ENCODE measurements at regions not wholly inside any gene's neighbourhood (a gene's known extent, or its start where the extent isn't known, plus 50 kb on each side); places are given as distances from the start of the nearest gene placed in this dataset.

DNA sequence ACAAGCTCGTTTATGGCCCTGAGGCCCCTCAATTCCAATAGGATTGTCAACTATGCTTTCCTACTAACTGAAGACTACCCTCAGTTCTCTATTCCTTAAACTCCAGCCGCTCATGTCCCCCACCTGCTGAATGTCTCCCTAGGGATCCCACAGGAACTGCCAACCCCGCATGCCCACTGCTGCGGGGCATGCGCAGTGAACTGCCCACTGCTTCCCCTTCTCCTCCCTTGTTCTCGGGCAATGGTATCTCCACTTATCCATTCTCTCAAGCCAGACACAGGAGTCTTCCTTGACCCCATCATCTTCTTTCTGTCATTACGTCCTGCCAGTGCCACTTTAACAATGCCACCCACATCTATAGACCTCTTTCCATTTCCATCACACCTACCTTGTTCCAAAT is 90.0 kb downstream of the FGF18 start:
- ATAC-seq: no peak

DNA sequence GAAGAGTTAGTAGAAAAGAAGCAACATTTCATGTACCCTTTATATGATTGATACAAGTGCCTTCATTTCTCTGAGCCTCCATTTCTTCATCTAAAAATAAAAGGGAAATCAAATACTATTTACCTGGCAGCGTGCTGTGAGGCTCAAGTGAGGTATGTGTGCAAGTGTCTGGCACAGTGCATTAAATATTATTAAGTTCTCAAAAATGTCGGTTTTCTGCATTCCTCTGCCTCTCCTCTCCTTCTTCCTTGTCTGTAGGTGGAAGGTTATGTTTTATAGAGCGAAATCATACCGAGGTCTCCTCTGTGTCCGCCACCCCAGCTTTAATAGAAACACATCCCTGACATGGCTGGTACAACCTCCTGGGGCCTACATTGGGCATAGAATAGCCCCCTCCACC is 93.0 kb downstream of the FGF18 start:
- no peak for ATAC-seq

- no peak for ATAC-seq
Observed at GRCh38 chr5:171513591-171513990, 94.1 kb downstream of the FGF18 start.

DNA sequence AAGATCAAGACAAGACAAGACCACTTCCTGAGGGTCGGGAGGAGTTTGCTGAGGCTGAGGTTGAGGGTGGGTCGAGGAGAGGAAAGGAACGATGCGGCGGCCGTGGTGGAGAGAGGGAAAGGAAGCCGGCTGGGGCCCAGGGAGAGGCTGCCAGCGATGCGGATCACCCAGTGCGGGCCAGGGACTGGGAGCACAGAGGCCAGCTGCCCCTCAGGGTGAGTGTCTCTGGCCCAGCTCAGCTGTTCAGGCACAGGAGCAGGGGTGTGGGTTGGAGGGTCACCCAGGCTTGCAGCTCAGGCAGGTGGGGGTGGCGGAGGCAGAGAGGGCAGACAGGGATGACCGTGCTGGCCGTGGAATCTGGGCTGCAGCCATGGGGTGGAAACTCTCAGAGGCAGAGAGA is 99.5 kb downstream of the FGF18 start:
- no peak for ATAC-seq

DNA sequence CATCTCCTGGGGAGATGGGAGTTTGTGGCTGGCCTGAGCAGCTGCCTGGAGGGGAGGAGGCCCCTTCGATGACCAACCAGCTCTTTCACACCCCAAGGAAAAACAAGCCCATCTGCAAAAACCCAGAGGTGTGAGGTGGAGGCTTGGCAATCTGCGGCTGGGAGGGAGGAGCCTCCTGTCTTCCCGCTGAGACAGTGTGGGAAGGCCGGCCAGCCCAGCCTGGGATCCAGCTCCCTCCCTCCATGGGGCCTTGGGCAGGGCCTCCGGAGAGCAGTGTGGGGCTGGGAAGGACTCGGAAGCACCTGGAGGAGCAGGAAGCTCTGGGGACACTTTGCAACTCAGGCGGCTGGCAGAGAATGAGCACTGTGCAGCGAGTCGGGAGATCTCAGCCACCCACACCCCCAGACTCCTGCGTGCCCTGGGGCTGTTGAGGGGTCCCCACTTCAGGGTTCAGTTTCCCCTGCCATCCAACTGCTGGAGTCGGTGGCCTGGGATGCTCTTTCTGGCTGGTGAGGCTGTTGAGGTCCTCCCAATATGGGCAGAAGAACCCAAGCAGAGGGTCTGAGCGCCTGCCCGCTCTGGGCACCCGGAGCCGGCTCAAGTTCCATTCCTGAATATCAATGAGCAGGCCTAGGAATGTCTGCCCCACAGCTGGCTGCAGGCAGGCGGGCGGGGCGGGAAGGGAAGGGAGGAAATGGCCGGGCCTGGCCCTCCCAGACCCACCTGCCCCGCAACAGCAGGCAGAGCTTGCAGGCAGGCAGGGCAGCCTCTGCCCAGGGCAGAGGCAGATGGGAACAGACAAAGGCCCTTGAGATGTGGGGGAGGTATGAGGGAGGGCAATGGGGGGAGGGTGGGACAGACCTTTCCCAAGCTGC is 101.1 kb downstream of the FGF18 start:
- ATAC-seq: peak; percentile 11

- peak; percentile 74 for ATAC-seq
Observed at GRCh38 chr5:171521219-171521633, 101.8 kb downstream of the FGF18 start.

GRCh38 chr5:171521679-171522078 is 102.2 kb downstream of the FGF18 start:
- ATAC-seq: no peak

GRCh38 chr5:171523781-171524180 is 104.3 kb downstream of the FGF18 start:
- ATAC-seq: no peak

- ATAC-seq: no peak
Observed at GRCh38 chr5:171524466-171524865, 105.0 kb downstream of the FGF18 start.

GRCh38 chr5:171525085-171525484 is 105.6 kb downstream of the FGF18 start:
- no peak for ATAC-seq

DNA sequence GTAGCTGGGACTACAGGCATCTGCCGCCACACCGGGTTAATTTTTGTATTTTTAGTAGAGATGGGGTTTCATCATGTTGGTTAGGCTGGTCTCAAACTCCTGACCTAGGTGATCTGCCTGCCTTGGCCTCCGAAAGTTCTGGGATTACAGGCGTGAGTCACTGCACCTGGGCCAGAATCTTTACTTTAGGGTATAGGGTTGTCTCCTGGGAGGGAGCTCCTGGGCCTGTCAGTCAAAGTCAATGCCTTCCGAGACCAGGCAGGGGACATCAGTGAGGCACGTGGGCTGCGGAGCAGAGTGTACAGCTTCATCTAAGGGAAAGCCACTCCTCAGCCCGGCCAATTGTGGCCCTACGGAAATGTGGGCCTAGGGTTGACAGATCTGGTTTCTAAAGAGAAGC is 108.6 kb downstream of the FGF18 start:
- ATAC-seq: no peak

DNA sequence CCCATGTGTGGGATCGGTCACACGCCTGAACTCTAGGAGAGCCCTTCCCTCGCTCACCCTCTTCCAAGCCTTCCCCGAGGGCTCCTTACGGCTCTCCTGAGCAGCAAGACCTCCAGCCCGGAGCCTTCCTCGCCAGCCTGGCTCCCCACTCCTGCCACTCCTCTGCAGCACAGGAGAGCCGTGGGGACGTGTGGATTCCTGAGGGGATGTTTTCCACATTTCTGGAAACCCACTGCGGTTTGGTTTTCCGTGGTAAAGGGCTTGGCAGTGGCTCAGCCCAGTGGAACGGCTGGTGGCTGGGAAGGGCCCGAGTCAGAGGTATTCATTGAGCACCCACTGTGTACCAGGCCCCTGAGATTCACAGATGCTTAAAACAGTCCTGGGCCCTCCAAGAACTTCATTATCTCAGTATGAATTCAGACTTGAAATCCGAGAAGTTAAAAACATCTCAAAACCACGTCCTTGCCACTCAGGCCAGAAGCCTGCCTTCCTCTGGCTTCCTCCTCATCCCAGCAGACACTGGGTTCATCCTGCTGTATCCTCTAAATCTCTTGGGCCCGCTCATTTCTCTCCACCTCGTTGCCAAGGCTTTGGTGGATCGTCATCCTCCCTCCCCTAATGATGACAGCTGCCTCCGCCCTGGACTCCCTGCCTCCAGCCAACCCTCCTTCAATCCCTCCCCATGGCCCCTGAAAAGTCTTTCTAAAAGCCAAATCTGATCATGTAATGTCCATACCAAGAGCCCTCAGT is 109.6 kb downstream of the FGF18 start:
- ATAC-seq: no peak

GRCh38 chr5:171531638-171532037 is 112.2 kb downstream of the FGF18 start:
- no peak for ATAC-seq

DNA sequence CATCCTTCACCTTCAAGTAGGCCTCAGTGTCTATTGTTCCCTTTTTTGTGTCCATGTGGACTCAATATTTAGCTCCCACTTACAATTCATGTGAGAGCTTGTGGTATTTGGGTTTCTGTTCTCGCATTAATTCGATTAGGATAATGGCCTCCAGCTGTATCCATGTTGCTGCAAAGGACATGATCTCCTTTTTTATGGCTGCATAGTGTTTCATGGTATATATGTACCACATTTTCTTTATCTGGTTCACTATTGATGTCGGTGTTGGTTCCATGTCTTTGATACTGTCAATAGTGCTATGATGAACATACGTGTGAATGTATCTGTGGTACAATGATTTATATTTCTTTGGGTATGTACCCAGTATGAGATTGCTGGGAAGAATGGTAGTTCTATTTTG is 113.7 kb downstream of the FGF18 start:
- no peak for ATAC-seq

GRCh38 chr5:171534043-171534895 is 114.8 kb downstream of the FGF18 start:
- ATAC-seq: no peak

DNA sequence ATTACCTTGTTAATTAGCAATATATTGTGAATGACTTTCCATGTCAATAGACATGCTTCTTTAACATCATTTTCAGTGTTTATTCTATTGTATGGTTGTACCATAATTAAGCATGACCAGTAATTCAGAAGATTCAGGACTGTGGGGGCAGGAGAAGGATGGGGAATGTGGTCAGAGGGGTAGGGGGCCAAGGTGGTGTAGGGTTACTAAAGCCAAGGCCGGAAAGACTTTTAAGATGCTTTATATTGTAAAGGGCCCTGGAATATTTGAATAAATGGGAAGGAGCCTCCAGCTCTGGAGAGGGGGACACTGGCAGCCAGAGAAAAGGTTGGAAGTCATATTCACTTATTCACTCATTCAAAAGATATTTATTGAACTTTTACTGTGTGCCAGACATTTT is 115.7 kb downstream of the FGF18 start:
- no peak for ATAC-seq

DNA sequence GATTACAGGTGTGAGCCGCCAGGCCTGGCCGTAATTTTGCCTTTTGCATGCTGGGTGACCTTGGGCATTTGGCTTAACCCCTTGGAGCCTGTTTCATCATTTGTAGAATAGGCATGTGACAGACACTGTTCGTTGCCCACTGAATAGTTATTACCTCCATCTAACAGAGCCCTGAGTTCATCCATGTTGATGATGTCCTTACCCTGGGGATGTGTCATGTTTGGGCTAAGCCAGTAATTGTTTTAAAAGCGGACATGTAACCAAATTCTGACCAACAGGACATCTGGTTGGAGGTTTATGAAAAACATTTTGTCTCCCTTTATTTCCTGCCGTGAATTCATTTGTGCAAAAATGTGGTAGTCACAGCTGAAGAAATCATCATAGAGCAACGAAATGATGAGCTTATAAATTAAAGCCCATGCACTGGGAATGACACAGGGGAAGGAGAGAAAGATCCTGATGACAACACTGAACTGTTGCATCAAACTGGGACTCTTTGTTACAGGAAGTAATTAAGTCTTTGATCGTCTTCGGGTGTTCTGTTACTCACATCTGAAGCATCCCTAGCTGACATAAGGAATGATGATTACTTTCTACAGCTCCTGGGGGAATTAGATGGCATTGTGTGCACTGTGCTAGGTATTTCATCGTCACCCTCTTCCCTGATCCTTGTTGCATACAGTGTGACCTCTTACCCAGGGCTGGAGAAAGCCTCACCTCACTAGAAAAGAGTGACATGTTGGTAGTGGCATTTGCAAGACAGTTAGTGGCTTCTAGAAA is 117.8 kb downstream of the FGF18 start:
- no peak for ATAC-seq

DNA sequence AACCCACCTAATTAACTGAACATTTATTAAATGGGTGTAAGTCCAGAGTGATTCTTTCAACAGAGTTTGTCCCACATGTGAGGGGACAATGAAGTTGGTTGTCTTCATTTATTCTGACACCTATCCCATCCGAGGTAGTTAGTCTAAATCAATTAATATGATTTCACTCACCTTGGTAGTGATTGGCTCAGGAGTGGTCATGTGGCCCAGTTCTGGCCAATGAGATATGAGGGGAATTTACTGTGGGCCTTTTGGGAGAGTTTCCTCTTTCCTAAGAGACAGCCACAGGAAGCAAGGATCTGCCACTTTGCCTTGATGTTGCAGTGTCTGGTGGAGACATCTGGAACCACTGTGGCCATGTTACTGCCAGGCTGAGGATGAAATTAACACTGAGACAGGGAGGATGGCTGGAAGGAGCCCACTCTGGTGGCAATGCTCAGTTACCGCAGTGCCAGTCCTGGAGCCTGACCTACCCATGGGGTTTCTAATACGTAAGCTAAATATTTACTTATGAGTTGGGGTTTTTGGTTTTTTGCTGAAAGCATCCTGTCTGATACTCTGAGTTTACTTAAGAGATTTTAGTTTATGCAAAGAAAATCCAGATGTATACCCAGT is 118.6 kb downstream of the FGF18 start:
- ATAC-seq: no peak

- ATAC-seq: no peak
Observed at GRCh38 chr5:171538681-171539080, 119.2 kb downstream of the FGF18 start.

- ATAC-seq: no peak
Observed at GRCh38 chr5:171540865-171541264, 121.4 kb downstream of the FGF18 start.

DNA sequence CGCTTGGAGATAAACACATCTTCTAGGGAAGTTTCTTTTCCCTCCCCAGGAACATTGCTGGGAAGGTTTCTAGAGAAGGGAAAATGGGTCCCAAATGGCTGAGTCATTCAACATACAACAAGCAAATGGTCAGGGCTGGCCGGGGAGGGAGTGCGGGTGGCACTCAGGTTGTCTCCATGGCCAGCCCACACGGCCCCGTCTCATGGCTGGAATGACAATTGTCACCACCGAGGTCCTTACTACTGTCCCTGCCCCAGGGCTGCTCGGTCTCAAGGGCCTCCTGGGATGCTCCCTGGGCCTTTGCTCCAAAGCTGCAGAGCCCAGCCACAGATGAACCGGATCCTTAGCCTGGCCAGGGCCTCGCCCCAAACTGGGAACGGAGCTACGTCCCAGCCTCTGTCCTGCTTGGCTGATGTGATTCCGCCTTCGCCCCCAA is 121.9 kb downstream of the FGF18 start:
- ATAC-seq: no peak

Measured in esophagus mucosa (tissue), 1 donor.